ENCODE measurements at regions not wholly inside any gene's neighbourhood (a gene's known extent, or its start where the extent isn't known, plus 50 kb on each side); places are given as distances from the start of the nearest gene placed in this dataset.
"Not testable (repeated sequence)": the region's sequence is repeated elsewhere in the genome, so short reads cannot be mapped to it uniquely, and the experiment has no call there.

DNA sequence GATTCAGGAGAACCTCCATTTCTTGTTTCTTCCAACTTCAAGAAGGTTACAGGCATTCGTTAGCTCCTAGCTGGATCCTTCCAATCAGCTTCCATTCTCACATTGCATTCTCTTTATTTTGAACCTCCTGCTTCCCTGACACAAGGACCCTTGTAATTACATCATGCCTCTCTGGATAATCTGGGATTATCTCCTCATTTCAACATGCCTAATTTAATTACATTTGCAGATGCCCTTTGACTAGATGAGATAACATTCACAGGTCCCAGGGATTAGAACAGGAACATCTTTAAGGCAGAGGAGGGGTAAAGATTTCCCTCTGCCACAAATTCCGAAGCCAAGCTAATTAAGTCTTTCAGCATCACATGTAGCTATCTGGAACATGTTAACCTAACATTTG lies 753.8 kb upstream of the PCDH7 start:
- DNase-seq = no peak

DNA sequence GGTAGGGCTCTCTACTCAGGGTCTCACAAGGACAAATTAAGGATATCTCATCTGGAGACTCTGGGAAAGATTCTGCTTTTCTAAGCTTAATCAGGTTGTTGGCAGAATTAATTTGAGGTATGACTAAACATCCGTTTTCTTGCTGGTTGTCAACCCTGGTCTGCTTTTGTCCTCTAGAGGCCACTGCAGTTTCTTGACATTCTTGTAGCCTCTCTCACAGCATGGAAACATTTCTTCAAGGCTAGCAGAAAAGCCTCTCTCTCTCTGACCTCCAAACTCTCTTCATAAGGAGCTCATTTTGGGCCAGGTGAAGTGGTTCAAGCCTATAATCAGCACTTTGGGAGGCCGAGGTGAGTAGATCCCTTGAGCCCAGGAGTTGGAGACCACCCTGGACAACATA lies 749.5 kb upstream of the PCDH7 start:
- no peak for DNase-seq

DNA sequence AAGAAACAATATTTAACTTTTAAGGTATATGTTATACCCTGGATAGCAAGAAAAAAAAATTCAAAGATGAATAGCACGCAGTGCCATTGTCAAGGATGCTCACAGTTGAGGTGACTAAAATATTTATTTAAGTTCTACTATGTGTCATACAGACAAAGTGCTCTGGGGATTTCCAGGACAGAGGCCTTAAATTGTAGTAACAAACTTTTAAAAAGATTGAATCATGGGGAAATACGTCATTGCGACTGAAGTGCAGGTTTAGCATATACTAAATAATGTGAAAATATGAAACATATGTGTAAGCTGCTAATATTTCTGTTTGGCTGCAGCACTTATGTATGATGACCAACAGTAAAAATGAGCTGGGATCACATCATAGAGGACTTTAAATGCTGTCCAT lies 748.0 kb upstream of the PCDH7 start:
- no peak for DNase-seq

DNA sequence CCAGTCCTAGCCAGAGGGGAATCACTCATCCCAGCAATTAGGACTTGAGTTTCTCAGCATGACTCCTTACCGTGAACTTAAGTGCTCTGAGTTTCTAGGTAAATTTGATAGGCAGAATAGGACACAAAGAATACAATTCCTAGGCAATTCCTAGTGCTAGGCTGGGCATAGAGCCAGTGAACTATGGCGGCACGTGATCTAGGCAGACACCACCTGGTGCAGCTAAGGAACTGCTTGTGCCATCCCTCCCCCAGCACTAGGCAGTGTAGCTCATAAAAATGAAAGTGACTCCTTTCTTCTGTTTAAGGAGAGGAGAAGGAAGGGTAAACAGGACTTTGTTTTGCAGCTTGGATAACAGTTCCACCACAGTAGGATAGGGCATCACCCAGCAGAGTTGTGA lies 736.3 kb upstream of the PCDH7 start:
- no peak for DNase-seq

DNA sequence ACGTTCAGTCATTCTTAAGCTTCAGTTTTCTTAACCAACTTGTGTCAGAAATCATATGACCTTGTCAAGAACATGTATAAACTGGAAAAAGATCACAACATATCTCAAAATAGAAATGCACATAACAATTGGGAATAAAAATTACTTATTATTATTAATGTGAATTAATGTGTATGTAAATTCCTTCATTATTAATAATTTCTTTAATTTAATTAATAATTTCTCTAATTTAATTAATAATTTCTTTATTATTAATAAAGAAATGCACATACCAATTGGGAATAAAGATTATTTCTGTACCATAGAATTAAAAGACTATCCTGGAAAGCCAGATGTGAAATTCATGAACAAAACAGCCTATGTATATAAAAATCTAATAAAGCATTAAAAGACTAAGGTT lies 718.5 kb upstream of the PCDH7 start:
- no peak for DNase-seq

DNA sequence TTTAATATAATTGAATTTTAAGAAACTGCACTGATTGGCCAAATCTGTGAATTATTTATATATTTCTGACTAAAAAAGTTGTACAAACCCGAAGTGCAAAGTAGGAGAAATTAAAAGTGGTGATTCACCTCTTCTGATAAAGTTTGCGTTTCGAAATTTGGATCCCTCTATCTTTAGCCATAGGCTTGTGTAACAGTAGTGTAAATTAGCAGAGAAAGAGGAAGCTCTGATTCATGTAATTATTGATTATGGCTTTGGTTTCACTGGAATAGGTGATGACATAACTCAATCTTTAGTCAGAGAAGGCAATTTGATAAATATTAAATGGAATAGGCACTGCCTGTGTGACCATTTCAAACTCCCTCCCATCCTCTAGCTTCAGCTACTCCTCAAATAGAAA lies 717.8 kb upstream of the PCDH7 start:
- no peak for DNase-seq

DNA sequence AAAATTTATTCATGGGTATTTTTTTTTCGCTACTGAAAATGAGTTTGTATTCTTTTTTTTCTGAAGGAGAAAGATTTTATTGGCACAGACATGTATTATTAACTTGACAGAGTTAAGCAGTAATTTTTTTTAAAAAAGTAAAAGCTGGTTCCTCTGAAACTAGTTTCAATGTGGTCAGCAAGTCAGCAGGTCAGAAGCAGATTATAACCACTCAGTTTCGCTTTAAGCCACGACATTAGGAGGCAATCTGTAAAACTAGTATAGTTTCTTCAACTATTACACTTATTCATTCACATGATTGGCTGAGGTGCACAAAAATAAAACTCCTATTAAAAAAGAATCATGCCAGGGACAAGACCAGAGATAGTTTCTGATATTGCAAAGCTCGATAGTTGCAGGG lies 714.2 kb upstream of the PCDH7 start:
- DNase-seq = no peak

DNA sequence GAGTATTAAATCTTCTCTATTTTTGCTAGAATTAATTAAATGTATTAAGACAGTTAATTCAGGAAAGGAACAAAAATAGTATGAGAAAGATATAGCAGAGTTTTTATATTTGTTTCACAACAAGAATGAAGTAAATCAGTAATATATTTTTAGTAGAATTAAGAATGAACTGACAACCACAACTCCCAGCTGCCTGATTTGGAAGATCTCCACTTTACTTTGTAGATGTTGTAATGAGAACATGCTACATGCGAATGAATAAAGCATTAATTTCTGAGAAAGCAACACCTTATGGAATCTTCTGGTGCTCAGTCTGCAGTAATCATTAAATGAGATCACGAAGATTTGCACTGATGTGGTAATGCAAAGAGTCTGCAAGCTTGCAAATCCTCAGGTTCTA lies 695.6 kb upstream of the PCDH7 start:
- no peak for DNase-seq

DNA sequence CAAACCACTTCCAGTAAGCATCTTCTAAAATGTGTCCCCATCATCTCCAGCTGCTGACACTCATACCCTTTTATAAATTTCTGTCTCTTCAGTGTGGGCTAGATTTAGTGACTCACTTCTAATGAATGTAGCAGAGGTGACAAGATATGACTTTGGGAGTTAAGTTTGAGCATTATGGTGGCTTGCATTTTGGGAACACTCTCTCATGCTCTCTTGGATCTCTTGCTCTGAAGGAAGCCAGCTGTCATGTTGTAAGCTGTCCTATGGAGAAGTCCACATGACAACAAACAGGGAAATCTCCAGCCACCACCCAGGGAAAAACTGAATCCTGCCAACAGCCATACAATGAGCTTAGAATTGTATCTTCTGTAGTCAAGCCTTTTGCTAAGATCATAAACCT lies 691.3 kb upstream of the PCDH7 start:
- no peak for DNase-seq

DNA sequence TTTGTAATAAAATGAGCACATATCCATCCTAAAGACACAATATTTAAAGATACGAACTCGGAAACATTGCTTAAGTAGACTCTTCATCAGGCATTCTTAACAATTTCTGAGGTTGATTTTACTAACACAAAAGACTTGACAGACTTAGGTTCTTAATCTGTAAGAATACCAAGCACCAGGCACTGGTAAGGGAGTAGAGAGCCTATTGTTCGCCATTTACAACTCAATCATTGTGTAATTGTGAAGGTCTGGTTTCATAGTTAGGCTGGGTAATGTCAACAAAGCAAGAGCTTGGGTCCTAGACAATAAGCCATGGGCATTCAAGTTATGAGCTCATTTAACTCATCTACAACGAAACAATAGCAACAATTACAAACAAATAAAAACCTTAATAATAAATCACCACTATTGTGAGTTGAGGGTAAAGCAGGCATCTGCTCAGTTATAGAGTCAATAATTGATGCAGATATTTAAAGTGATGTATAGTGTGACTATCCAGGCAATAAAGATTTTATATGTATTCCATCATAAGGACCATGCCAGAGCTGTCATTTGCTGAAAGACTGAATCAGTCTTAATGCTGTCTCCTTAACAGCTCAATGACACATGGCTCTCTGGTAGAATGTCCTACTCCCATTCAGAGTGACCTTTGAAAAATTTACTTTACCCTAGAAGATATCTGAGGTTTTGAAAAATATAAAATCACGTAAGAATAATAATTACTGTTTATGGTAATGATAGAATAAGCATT lies 664.0 kb upstream of the PCDH7 start:
- no peak for DNase-seq

DNA sequence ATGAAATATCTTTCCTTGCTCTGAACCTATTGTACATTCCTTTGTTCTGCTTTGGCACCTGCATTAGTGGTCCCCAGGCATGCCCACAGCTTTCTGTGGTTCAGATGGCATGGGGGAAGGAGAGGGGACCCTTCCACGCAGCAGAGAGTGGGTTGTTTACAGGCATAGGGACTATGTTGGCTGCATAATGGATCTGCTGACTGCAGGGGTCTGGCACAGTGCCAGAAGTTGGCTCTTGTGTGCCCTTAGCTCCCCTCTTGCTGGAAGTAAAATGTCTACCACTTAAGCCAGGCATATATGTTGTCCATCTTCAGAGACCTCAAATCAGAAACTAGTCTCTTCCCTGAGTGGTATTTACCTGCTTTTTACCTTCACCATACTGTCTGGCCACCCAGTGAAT lies 651.9 kb upstream of the PCDH7 start:
- no peak for DNase-seq

DNA sequence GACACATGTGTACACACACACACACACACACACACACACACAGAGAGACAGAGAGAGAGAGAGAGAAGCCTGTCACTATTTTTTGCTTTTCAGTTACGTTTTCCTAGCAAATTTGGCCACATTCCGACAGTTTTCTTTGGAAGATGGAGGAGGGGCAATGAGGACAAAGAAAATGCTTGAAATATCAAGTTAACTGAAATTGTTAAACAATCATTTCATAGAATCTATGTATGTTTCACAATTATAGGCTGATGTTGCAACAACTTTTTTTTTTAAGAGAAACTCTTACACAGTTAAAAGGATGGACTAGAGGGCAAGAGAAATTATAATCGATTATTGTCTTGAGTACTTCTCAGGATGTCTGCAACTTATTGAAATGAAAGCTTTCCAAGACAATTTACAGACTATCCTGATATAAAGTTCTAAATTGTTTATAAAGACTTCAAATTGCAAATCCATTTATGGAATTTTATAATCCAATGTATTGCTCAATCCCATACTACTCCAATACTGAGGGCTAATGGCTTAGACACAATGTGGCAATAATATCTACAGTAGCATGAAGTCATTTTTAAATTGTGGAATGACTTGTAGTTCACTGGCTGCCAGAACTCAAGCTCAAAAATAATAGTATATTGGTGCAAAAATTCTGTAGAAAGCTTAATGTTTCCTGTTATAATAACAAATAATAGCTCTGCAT lies 647.0 kb upstream of the PCDH7 start:
- no peak for DNase-seq

DNA sequence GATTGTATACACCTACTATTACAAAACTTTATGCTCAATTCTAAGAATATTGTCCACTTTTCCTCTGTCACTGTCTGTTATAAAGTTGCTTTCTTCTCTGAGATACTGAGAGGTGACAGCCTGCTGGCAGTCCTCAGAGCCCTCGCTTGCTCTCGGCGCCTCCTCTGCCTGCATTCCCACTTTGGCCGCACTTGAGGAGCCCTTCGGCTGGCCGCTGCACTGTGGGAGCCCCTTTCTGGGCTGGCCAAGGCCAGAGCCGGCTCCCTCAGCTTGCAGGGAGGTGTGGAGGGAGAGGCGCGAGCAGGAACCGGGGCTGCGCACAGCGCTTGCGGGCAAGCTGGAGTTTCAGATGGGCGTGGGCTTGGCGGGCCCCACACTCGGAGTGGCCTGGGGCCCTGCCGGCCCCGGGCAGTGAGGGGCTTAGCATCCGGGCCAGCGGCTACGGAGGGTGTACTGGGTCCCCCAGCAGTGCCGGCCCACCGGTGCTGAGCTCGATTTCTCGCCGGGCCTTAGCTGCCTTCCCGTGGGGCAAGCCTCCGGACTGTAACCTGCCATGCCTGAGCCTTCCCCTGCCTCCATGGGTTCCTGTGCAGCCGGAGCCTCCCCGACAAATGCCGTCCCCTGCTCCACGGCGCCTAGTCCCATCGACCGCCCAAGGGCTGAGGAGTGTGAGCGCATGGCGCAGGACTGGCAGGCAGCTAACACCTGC lies 627.6 kb upstream of the PCDH7 start:
- not testable (repeated sequence) for DNase-seq

DNA sequence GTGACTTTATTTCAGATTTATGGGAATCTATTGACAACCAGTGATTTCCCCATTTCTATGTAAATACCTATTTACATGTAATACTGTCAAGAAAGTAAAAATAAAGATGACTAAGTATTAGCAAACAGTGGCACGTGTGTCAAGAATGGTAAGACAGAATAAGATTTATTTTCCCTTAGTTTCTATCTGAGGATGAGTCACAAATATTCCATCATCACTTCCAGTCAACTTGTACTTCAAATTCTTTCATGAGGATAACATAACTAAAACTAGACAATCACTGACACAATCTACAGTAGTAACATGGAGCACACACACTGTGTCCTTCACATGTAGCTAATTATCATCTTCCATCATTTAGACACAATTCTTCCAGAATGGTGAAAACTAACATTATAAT lies 625.3 kb upstream of the PCDH7 start:
- DNase-seq = no peak

DNA sequence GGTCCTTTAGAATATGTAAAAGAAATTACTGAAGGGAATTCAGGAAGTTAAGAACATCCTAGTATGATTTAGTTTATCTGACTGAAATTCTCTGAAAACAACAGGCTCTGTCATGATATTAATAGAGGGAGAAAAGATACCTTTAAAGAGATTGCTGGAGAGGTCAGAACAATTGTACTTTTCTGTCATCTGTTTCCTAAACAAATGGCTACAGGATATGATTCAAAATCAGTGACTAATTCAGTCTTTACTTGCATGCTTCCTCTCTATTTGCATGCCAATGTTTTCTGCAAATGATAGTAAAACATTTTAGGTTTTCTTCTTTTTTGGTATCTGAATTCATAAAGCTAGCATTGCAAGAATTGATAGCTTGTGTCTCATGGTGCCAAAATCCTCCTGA lies 616.7 kb upstream of the PCDH7 start:
- DNase-seq = no peak

DNA sequence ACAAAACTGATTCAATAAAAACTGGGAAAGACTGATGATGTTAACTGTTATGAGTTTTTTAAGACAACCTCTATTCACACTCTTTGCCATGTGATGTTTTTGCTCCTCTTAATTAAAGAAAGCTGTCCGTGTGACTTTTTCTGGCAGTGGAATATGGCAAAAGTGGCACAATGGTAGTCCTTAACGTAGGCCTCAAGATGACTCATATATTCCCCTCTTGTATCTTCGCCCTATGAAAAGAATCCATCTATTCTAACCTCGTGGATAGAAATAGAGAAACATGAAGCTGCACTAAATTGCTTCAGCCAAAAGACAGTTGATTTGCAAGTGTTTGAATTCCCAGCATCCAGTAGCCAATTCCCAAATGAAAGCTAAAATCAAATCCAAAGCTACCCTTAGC lies 603.8 kb upstream of the PCDH7 start:
- DNase-seq = no peak

DNA sequence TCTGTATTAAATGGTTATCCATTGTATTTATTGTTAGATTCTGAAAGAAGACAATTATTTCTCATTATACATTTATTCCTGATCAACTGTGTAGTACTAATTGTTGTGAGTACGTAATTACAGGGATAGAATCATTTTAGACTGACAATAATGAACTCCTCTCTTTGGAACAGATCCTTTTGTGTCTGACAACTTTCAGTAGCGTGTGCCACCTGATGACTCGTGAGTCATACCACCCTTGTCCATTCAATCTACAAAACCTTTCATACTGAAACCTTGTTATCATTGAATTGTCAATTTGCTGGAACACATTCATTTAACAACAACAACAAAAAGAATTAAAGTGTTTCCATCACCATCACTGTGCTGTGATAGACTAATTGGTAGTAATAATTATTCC lies 602.7 kb upstream of the PCDH7 start:
- DNase-seq = no peak

DNA sequence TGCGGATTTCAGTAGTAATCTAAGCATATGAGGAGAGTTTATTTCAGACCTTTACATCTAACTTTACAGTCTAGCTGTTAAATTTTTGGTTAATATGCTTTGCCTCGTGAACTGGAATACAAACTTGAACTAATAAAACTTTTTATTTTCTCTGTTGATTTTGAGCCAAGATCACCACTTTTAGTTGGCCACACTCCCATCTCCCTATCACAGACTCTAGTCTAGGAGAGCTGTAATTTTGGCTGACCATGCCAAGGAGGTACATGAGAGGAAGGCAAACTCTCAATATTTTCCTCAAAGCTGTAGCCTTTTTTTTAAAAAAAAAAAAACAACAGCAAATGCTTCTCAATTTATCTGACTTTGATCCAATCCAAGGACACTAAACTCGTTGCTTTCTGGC lies 597.5 kb upstream of the PCDH7 start:
- DNase-seq = no peak

DNA sequence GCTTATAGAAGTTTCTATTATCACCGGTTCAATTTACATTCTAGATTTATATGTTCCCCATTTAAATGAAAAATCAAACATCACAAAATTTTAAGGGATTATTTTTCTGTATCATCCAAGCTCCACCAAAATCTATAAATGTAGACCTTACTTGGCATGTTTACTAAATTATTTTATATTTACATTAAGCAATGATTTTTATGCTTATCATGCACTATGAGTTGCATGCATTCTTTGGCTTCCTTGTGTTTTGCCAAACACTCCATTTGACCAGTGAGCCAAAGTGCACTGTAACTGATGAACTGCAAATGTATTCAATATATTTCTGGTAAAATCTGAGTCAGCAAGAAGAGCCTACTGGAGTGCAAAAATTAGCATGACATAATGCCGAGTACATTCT lies 595.5 kb upstream of the PCDH7 start:
- DNase-seq = not testable (repeated sequence)

DNA sequence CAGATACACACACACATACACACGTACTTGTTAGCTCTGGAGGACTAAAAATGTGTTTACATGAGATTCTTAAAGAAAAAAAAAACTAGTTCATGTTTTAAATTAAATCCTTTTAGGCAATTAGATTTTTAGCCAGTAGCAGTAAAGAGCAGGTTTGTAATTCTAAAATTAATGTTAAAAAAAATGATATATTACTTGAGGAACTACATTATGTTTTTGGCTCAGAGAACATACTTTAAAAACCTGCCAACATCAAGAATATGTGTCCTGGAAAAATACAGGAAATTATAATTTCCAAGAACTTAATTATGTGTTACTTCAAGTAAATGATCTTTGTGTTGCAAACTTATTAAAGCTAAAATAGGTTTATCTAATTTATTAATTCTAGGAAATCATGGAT lies 594.3 kb upstream of the PCDH7 start:
- no peak for DNase-seq

DNA sequence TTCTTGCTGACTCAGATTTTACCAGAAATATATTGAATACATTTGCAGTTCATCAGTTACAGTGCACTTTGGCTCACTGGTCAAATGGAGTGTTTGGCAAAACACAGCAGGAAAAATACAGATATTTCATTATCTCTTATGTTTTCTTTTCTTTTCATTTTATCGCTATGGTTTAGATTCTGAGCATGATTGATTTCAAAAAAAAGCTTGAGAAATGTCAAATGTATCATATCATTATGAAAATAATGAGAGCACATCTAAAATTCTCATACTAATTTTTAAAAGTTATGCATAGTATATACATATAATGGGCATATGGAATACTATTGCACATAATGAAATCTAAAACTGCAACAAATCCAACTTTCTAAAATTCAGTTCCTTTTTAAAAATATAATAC lies 593.8 kb upstream of the PCDH7 start:
- DNase-seq = no peak

DNA sequence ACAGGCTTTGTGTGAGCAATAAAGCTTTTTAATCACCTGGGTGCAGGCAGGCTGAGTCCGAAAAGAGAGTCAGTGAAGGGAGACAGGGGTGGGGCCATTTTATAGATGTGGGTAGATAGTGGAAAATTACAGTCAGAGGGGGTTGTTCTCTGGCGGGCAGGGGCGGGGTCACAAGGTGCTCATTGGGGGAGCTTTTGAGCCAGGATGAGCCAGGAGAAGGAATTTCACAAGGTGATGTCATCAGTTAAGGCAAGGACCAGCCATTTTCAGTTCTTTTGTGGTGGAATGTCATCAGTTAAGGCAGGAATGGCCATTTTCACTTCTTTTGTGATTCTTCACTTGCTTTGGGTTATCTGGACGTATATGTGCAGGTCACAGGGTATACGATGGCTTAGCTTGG lies 571.3 kb upstream of the PCDH7 start:
- not testable (repeated sequence) for DNase-seq

DNA sequence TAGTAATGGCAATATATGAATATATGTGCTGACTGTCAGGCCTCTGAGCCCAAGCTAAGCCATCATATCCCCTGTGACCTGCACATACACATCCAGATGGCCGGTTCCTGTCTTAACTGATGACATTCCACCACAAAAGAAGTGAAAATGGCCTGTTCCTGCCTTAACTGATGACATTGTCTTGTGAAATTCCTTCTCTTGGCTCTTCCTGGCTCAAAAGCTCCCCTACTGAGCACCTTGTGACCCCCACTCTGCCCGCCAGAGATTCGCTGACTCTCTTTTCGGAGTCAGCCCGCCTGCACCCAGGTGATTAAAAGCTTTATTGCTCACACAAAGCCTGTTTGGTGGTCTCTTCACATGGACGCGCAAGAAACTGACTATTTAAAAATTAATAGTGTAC lies 570.6 kb upstream of the PCDH7 start:
- not testable (repeated sequence) for DNase-seq

DNA sequence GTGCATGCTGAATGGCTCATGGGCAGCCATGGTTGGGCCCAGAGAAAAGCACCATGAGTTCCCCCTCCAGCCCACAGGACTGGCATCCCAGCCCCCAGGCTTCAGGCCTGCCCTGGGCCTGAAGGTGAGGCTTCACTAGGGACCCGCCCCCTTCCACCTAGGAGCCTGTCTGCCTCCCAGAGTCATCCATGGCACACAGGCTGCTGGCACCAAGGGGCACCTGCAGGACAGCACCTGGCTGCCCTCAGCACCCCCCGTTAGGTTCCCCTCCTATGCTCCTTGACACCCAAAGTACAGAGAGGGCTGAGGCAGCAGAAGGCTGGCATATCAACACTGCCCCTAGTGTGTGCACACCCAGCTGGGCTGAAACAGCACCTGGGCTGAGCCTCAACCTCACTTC lies 566.7 kb upstream of the PCDH7 start:
- DNase-seq = no peak
